ENCODE measurements at regions not wholly inside any gene's neighbourhood (a gene's known extent, or its start where the extent isn't known, plus 50 kb on each side); places are given as distances from the start of the nearest gene placed in this dataset.
A peak's percentile ranks its signal among the peaks of the same experiment; 100 is the strongest.

DNA sequence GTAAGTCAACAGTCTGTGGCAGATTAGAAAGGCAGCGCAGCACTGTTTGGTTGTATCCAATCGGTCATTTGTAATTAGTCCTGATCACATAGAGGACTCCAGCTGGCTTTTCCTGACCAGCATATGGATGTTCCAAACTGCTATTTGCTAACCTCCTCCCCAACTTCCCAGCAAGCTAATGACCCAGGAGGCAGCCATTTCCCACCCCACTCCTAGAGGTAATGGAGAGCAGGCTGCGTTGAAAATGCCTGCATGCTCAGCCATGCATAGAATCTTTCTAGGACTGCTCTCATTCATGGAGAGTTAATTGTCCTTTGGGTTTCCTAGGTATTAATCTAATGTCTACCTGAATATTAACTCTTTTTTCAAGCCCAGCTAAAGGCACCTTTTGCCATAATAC lies 850.6 kb upstream of the WWC1 start:
- no peaks in the 10 kb centered on the region for H3K27me3 ChIP-seq (ENCODE audit: control insufficient read depth, insufficient read depth, low read length)

DNA sequence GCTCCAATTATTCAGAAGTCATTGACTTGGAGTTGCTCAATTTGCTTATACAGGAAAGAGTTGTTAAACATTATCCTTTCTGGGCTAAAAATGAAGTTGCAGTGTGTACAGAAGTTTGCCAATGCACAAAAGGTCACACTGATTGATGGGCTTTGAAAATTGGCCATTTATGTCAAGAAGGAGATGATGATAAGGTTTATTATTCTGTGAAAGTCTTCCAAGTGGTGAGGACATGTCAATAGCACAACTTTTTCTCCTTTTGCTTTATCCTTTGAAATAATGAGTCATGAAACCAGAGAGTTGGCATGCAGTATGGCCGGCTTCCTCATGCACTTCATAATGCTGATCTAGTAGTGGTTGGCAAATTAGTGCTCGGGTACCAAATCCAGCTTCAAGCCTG lies 848.5 kb upstream of the WWC1 start:
- no peaks in the 10 kb centered on the region for H3K27me3 ChIP-seq (ENCODE audit: control insufficient read depth, insufficient read depth, low read length)
- peak; percentile 10 for DNase-seq (ENCODE audit: low read depth)
- no peaks in the 10 kb centered on the region for H3K36me3 ChIP-seq (ENCODE audit: control insufficient read depth, insufficient read depth, low read length)
- TF ChIP-seq, protein P1, sequence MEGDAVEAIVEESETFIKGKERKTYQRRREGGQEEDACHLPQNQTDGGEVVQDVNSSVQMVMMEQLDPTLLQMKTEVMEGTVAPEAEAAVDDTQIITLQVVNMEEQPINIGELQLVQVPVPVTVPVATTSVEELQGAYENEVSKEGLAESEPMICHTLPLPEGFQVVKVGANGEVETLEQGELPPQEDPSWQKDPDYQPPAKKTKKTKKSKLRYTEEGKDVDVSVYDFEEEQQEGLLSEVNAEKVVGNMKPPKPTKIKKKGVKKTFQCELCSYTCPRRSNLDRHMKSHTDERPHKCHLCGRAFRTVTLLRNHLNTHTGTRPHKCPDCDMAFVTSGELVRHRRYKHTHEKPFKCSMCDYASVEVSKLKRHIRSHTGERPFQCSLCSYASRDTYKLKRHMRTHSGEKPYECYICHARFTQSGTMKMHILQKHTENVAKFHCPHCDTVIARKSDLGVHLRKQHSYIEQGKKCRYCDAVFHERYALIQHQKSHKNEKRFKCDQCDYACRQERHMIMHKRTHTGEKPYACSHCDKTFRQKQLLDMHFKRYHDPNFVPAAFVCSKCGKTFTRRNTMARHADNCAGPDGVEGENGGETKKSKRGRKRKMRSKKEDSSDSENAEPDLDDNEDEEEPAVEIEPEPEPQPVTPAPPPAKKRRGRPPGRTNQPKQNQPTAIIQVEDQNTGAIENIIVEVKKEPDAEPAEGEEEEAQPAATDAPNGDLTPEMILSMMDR (IDR thresholded peaks at IDR 0.05; ENCODE audit: insufficient read depth, low read length, poor library complexity, severe bottlenecking), result no peak
- H3K4me3 ChIP-seq (ENCODE audit: low read depth, low read length), result no peak overlapping the region

More for the DNA sequence above, 850.6 kb upstream of the WWC1 start:
- no peaks in the 10 kb centered on the region for H3K36me3 ChIP-seq (ENCODE audit: control insufficient read depth, insufficient read depth, low read length)
- H3K4me3 ChIP-seq (ENCODE audit: low read depth, low read length), result no peak overlapping the region
- TF ChIP-seq, protein P1 (IDR thresholded peaks at IDR 0.05; ENCODE audit: insufficient read depth, low read length, poor library complexity, severe bottlenecking), result no peak
- DNase-seq (ENCODE audit: low read depth), result no peak

DNA sequence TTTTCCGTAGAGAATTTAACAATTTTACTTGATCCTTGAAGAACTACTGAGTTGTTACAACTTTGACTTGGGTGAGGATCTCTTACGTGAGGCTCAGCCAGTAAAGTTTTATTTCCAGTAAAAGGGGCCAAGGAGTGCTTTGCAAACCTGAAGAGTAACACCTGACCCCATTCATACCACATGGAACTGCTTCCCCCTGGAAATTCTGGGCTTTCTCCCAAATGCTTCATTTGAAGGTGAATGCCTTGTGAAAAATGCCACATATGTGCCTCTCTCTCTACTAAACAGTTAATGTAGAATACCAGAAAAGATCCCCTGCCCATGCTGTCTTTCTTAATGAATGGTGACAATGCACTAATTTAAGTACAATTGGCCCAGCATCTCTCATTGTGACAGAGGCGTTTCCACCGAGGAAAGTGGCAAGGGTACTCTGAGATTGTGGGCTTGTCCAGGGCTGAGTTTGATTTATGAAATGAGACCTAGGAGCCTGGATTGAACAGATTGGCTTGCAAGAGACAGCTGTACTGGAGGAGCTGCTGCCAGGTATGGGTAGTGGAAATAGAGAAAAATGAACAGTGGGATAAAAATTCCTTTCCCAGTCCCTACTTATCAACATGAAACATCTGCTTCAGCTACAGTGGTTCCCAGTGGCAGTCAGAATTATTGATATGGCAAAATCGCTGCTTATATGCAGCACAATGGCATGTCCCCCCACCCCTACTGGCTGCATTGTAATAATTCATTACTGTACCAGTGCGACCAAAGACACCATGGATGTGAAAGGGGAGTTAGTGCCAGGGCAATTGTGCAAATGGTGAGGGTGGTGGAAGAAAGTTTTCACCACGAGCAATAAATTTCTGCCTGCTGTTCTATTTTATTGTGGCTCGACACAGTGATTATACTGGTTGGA lies 843.7 kb upstream of the WWC1 start:
- TF ChIP-seq, protein P1 (IDR thresholded peaks at IDR 0.05; ENCODE audit: insufficient read depth, low read length, poor library complexity, severe bottlenecking), result no peak
- Histone ChIP-seq H3K36me3 (ENCODE audit: control insufficient read depth, insufficient read depth, low read length) (no peaks in the 10 kb centered on the region), H3K4me3 (ENCODE audit: low read depth, low read length) (no peak overlapping the region), H3K27me3 (ENCODE audit: control insufficient read depth, insufficient read depth, low read length) (no peaks in the 10 kb centered on the region)
- DNase-seq (ENCODE audit: low read depth), result no peak

DNA sequence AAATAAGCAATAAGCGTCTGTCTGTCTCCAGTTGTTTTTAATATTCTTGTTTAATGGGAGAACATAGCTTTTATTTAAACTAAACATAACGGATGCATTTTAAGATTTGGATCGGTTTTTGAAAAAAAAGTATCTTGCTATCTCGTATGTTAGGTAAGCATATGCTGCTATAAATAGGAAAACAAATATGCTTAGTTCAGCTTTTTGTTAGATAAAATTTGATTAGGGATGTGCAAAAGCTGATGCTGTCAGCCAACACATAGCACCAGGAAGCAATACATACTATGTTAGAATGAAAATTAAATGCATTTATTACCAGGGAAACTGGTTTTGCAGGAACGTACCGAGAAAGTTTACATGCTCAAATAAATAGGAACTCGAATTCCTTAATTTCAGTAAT lies 843.1 kb upstream of the WWC1 start:
- DNase-seq (ENCODE audit: low read depth), result no peak
- H3K36me3 ChIP-seq (ENCODE audit: control insufficient read depth, insufficient read depth, low read length), result no peaks in the 10 kb centered on the region
- TF ChIP-seq, protein P1 (IDR thresholded peaks at IDR 0.05; ENCODE audit: insufficient read depth, low read length, poor library complexity, severe bottlenecking), result no peak
- H3K27me3 ChIP-seq (ENCODE audit: control insufficient read depth, insufficient read depth, low read length), result no peaks in the 10 kb centered on the region
- no peak overlapping the region for H3K4me3 ChIP-seq (ENCODE audit: low read depth, low read length)

DNA sequence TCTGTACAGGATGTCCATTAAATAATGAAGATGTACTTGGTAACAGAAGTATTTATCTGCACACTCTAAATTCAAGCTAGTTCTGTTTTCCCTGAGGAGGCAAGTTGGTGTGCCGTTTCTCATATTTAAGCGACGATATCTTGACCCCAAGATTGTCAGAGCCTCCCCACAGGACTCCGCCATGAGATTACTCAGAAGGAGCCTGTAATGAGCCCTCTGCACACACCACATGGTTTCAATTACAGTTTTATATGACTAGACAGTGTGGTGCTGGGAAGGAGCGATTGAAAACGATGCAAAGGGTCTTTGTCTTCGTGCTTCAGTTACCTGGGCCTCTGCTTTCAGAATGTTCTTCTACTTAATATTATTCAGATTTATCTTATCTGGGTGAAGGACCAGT lies 840.4 kb upstream of the WWC1 start:
- no peak for DNase-seq (ENCODE audit: low read depth)
- TF ChIP-seq, protein P1 (IDR thresholded peaks at IDR 0.05; ENCODE audit: insufficient read depth, low read length, poor library complexity, severe bottlenecking), result no peak
- no peaks in the 10 kb centered on the region for H3K36me3 ChIP-seq (ENCODE audit: control insufficient read depth, insufficient read depth, low read length)
- no peak overlapping the region for H3K4me3 ChIP-seq (ENCODE audit: low read depth, low read length)
- no peaks in the 10 kb centered on the region for H3K27me3 ChIP-seq (ENCODE audit: control insufficient read depth, insufficient read depth, low read length)

DNA sequence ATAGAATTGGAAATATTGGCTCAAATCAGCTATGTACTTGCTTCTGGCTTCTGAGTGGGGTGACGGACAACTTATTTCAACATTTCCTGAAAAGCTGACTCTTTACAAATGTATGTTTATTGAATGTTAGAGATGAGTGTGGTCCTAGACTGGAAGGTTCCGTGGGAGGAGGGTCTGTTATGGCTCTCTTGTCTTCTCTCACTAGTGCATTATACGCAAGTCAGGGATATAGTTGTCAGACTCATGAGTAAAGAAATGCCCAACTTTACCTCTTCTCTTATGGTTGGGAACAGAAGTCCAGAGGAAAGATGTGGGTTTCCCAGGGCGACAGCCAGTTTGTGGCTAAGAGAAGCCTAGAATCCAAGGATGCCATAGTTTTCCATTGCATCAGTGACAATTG lies 839.3 kb upstream of the WWC1 start:
- no peak for DNase-seq (ENCODE audit: low read depth)

More for the DNA sequence above, 839.3 kb upstream of the WWC1 start:
- Histone ChIP-seq H3K4me3 (ENCODE audit: low read depth, low read length) (no peak overlapping the region), H3K27me3 (ENCODE audit: control insufficient read depth, insufficient read depth, low read length) (no peaks in the 10 kb centered on the region), H3K36me3 (ENCODE audit: control insufficient read depth, insufficient read depth, low read length) (no peaks in the 10 kb centered on the region)
- TF ChIP-seq, protein P1 (IDR thresholded peaks at IDR 0.05; ENCODE audit: insufficient read depth, low read length, poor library complexity, severe bottlenecking), result no peak

All from kidney epithelial cell (primary cell).